A673 (cell line): ENCODE measurements at regions not wholly inside any gene's neighbourhood (a gene's known extent, or its start where the extent isn't known, plus 50 kb on each side); places are given as distances from the start of the nearest gene placed in this dataset.

Source experiments
- BruUV-seq: library from RNA; stranded (reverse); fragments of 400-500 nt; replicated peaks from 2 replicates; lab custom pipeline; 2021; lab: Mats Ljungman, UMichigan
- CTCF ChIA-PET: fragments of 300-600 bp; sonication (Branson Sonifier 250); formaldehyde crosslinking; loops from one replicate; lab custom pipeline; 2022; ENCODE audit warnings: antibody characterized with exemption; lab: Charles Lee
- POLR2A ChIA-PET: fragments of 300-600 bp; sonication (Branson Sonifier 250); formaldehyde crosslinking; loops from one replicate; lab custom pipeline; 2022; ENCODE audit warnings: antibody characterized with exemption; ENCODE audit not compliant: low non-redundant PET; lab: Charles Lee
- DNase-seq: peaks from one replicate; pipeline ENCODE4 v3.0.0-alpha.2; 2015; ENCODE audit warnings: low spot score
- H3K27ac ChIP-seq: fragments of 200-600 bp; sonication (generic); 2 replicates; pipeline ENCODE4 v1.5.1; 2016; ENCODE audit warnings: mixed run types, low read depth, mild to moderate bottlenecking, mixed read lengths, antibody characterized with exemption, low read length; ENCODE audit not compliant: poor library complexity, severe bottlenecking
- H3K27me3 ChIP-seq: fragments of 200-600 bp; sonication (generic); replicated peaks from 2 replicates; pipeline ENCODE4 v1.6.1; 2017; ENCODE audit warnings: mixed run types, low read depth, mild to moderate bottlenecking, mixed read lengths, antibody characterized with exemption, low read length; ENCODE audit not compliant: insufficient read depth, poor library complexity
- H3K36me3 ChIP-seq: fragments of 200-600 bp; sonication (generic); 2 replicates; pipeline ENCODE4 v1.6.1; 2016; ENCODE audit warnings: mixed run types, mild to moderate bottlenecking, mixed read lengths, antibody characterized with exemption, low read length; ENCODE audit not compliant: insufficient read depth, poor library complexity, severe bottlenecking
- H3K4me1 ChIP-seq: fragments of 200-600 bp; sonication (generic); 2 replicates; pipeline ENCODE4 v1.6.1; 2017; ENCODE audit warnings: mixed run types, mild to moderate bottlenecking, mixed read lengths, antibody characterized with exemption, low read length; ENCODE audit not compliant: insufficient read depth, poor library complexity, severe bottlenecking
- H3K4me3 ChIP-seq: fragments of 200-600 bp; sonication (generic); 2 replicates; pipeline ENCODE4 v1.5.1; 2016; ENCODE audit warnings: low read depth, mixed run types, mild to moderate bottlenecking, mixed read lengths, low read length; ENCODE audit not compliant: poor library complexity, severe bottlenecking
- H3K9me3 ChIP-seq: fragments of 200-600 bp; sonication (generic); 2 replicates; pipeline ENCODE4 v1.6.1; 2016; ENCODE audit warnings: mixed run types, low read depth, mild to moderate bottlenecking, mixed read lengths, antibody characterized with exemption, low read length; ENCODE audit not compliant: poor library complexity, severe bottlenecking
- EZH2 ChIP-seq: fragments of 200-600 bp; sonication (generic); IDR thresholded peaks from 2 replicates; pipeline ENCODE4 v1.6.1; 2017; ENCODE audit warnings: borderline replicate concordance, low read depth, mild to moderate bottlenecking, mixed read lengths, antibody characterized with exemption, low read length; ENCODE audit not compliant: poor library complexity, severe bottlenecking
- intact Hi-C: fragments of 100-400 bp; cut with micrococcal nuclease; formaldehyde crosslinking; loops from one replicate; pipeline ENCODE4 v1.10.0; 2022; ENCODE audit not compliant: unreplicated experiment
- TF ChIP-seq, protein P1 (sequence below): fragments of 300-800, 200-600 bp; sonication (generic); conservative IDR thresholded peaks from 2 replicates; pipeline ENCODE4 v1.5.1; 2017; ENCODE audit warnings: low read depth, mild to moderate bottlenecking, antibody characterized with exemption, low read length, moderate library complexity, mixed read lengths

DNA sequence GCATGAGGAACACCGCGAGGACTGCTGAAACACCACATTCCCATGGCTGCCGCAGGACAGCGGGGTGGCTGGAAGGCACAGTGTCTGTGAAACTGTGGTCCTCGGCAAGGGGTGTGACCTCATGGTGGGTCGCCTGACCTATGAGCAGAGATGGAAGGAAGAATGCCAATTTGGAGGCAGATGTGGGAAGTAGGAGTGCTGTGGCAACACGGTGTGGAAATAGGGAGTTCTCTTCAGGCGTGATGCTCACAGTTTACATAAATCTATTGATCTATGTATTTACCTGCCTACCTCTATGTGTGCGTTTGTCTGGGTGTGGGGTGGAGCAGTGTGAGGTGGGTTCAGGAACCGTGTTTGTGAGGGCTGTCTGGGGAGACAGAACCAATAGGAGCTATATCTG is 62.3 kb upstream of the LSM6 start:
- Histone ChIP-seq H3K36me3 (no peaks in the 10 kb centered on the region), H3K27me3 (no peaks in the 10 kb centered on the region), H3K4me1 (no peaks in the 10 kb centered on the region), H3K27ac (no peak overlapping the region), H3K9me3 (no peaks in the 10 kb centered on the region), H3K4me3 (no peak overlapping the region)
- ChIA-PET POLR2A (interaction anchor here (0.7 kb wide), 1 partner anchor 20 kb away, joined by 3 read pairs; no protein-coding TSS in a partner anchor), CTCF (no interaction called here)
- no TSS peak for BruUV-seq
- TF ChIP-seq, protein P1, sequence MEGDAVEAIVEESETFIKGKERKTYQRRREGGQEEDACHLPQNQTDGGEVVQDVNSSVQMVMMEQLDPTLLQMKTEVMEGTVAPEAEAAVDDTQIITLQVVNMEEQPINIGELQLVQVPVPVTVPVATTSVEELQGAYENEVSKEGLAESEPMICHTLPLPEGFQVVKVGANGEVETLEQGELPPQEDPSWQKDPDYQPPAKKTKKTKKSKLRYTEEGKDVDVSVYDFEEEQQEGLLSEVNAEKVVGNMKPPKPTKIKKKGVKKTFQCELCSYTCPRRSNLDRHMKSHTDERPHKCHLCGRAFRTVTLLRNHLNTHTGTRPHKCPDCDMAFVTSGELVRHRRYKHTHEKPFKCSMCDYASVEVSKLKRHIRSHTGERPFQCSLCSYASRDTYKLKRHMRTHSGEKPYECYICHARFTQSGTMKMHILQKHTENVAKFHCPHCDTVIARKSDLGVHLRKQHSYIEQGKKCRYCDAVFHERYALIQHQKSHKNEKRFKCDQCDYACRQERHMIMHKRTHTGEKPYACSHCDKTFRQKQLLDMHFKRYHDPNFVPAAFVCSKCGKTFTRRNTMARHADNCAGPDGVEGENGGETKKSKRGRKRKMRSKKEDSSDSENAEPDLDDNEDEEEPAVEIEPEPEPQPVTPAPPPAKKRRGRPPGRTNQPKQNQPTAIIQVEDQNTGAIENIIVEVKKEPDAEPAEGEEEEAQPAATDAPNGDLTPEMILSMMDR = no peak
- TF ChIP-seq EZH2 = no peak
- DNase-seq = no peak
- intact Hi-C loops = no loop called here

DNA sequence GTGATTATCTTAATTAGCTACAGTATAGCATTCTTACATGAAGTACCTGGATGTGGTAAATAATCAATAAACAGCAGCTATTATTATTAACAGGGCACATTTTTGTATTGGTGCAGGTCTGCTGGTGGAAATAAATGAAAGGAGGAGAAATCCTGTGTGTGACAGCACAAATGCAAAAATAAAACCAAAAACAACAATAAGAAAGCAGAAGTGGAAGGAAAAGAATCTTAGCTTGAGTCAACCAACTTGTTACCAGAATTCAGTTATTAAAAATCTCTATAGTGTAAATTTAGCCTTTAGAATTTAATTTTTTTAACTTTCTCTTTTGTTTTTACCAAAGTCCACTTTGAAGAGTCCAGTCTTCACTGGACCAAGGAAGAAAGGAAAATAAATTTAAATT is 63.1 kb upstream of the LSM6 start:
- POLR2A ChIA-PET = interaction anchor here (0.7 kb wide), 1 partner anchor 20 kb away, joined by 3 read pairs; no protein-coding TSS in a partner anchor
- Histone ChIP-seq H3K36me3 (no peaks in the 10 kb centered on the region), H3K27me3 (no peaks in the 10 kb centered on the region), H3K4me3 (no peak overlapping the region), H3K9me3 (no peaks in the 10 kb centered on the region), H3K27ac (no peak overlapping the region), H3K4me1 (no peaks in the 10 kb centered on the region)
- intact Hi-C loops = no loop called here
- DNase-seq = no peak
- no TSS peak for BruUV-seq
- TF ChIP-seq, protein P1 = no peak
- TF ChIP-seq EZH2 = no peak
- CTCF ChIA-PET = no interaction called here

DNA sequence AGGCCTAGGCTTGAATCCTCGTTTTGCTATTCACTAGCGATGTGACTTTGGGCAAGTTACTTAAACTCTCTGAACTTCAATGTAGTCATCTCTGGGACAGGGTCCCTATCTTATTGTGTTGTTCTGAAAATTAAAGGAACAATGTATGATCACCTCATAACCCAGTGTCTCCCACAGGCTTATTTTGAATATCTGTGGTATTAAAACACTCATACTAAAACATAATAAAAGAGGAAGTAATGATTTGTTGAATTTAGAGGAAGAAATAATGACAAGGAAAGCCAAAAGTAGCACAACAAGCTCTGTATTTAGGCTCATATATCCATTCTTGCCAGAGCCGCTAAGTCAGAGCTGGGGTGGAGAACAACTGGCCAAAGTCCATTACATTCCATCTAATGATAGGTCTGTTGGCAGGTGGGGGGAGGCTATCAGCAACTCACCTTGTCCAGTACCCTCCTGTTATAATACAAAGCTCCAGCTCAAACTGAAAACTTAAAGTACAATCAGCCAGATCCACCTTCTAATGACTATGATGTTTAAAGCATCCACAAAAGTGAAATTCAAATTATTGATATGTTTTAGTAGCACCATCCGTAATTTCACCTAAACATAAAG is 64.5 kb upstream of the LSM6 start:
- H3K9me3 ChIP-seq = no peaks in the 10 kb centered on the region
- intact Hi-C loops = no loop called here
- no peak overlapping the region for H3K27ac ChIP-seq
- BruUV-seq = no TSS peak
- H3K27me3 ChIP-seq = no peaks in the 10 kb centered on the region
- no peaks in the 10 kb centered on the region for H3K4me1 ChIP-seq
- CTCF ChIA-PET = no interaction called here
- TF ChIP-seq EZH2 = no peak
- TF ChIP-seq, protein P1 = no peak
- no peak overlapping the region for H3K4me3 ChIP-seq
- no peak for DNase-seq
- H3K36me3 ChIP-seq = no peaks in the 10 kb centered on the region
- POLR2A ChIA-PET = no interaction called here
